NCI-H345 (cell line): ENCODE measurements at regions not wholly inside any gene's neighbourhood (a gene's known extent, or its start where the extent isn't known, plus 50 kb on each side); places are given as distances from the start of the nearest gene placed in this dataset.
"Not testable (repeated sequence)": the region's sequence is repeated elsewhere in the genome, so short reads cannot be mapped to it uniquely, and the experiment has no call there.

Experiments used
- DNase-seq: peaks from one replicate; lab custom pipeline; 2025; lab: John Stamatoyannopoulos, UW

- no peak for DNase-seq
These were observed 67.0 kb downstream of the CHCHD4 start for GRCh38 chr3:14057701-14058100.

DNA sequence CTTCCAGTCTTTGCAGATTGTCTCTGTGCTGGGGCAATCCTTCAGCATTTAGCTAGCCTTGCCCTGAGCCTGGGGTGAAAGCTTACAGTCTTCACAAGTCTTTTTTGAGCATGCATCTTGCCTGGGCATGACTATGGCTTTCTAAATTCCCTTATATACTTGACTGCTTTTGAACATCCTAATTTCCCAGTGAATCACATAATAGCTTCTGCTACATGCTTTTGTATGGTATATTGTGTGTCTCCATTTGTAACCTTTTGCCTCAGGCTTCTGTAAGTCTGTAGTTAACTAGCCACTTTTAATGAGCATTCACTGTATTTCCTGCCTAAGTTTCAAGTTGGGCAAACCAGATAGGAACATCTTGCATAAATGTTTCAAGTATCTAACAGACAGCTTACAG is 76.8 kb downstream of the CHCHD4 start:
- no peak for DNase-seq

- no peak for DNase-seq
These were observed 77.6 kb downstream of the CHCHD4 start for GRCh38 chr3:14047027-14047426.

DNA sequence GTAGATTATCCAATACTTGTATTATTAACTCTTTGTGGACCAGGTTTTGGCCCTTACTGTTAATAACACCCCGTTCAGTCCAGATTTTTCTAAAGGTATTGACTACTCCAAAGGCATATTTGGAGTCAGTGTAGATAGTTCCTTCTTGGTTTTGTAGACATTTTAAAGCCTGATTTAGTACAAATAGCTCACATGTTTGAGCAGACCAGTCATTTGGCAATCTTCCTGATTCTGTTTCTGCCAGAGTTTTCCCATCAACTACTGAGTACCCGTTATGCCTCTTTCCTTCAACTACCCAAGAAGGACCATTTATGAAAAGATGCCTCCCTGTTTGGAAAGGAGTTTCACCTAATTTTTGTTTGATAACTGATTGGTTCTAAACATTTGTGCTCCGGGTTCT is 82.0 kb downstream of the CHCHD4 start:
- no peak for DNase-seq

GRCh38 chr3:14039149-14039548 is 85.5 kb downstream of the CHCHD4 start:
- no peak for DNase-seq

- no peak for DNase-seq
These were observed 87.5 kb downstream of the CHCHD4 start for GRCh38 chr3:14037211-14037610.

DNA sequence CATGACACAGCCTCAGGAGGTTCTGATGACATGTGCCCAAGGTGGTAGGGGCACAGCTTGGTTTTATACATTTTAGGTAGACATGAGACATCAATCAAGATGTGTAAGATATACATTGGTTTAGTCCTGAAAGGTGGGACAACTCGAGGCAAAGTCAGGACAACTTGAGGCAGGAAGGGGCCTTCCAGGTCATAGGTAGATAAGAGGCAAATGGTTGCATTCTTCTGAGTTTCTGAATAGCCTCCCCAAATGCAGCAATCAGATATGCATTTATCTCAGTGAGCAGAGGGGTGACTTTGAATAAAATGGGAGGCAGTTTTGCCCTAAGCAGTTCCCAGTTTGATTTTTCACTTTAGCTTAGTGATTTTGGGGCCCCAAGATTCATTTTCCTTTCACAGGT is 91.6 kb downstream of the CHCHD4 start:
- no peak for DNase-seq

DNA sequence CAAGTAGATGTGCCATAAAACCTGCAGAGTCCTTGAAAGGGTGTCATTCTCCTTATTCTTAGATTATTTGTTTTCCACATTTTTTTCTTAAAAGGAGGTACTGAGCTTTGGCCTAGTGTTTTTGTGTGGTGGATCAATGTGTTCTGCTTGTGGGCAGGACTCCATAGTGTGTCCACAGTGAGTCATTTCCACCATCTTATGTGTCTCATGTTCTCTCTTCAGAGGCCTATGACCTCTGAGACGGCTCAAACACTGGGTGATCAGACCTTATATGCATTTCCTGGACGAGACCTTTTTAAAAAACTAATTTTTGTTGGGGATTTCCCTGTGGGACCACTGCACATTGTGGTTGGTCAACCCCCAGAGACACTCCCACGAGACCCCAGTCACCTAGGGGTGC is 93.4 kb downstream of the CHCHD4 start:
- no peak for DNase-seq

GRCh38 chr3:14029390-14029995 is 95.2 kb downstream of the CHCHD4 start:
- not testable (repeated sequence) for DNase-seq

- not testable (repeated sequence) for DNase-seq
These were observed 96.5 kb downstream of the CHCHD4 start for GRCh38 chr3:14028122-14028521.

DNA sequence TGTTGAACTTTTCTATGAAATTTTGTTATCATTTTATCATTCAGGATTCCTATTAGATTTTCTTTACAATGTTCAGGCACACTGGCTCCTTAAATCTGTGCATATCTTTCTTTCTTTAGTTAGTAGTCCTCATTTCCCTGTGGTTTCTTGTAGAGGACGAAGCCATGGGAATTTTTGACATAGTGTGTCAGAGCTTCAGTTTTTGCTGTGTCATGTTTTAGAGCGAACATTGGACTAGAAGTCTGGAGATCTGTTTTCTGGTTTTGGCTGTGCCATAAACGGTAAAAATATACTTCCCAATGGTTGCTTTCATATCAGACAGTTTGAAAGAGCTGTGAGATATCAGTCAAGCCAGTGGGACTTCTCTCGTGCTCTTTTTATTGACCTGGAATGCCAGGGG is 105.2 kb downstream of the CHCHD4 start:
- DNase-seq, result no peak

- peak; percentile 62 for DNase-seq
These were observed 107.7 kb downstream of the CHCHD4 start for GRCh38 chr3:14016900-14017475.

DNA sequence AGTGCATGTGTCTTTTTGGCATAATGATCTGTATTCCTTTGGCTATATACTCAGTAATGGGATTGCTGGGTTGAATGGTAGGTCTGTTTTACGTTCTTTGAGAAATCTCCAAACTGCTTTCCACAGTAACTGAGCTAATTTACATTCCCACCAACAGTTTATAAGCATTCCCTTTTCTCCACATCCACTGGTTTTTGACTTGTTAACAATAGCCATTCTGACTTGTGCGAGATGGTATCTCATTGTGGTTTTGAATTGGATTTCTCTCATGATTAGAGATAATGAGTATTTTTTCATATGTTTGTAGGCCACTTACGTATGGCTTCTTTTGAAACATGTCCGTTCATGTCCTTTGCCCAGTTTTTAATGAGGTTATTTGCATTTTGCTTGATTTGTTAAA is 117.7 kb downstream of the CHCHD4 start:
- no peak for DNase-seq

GRCh38 chr3:14001136-14001535 is 121.3 kb upstream of the WNT7A start:
- no peak for DNase-seq

DNA sequence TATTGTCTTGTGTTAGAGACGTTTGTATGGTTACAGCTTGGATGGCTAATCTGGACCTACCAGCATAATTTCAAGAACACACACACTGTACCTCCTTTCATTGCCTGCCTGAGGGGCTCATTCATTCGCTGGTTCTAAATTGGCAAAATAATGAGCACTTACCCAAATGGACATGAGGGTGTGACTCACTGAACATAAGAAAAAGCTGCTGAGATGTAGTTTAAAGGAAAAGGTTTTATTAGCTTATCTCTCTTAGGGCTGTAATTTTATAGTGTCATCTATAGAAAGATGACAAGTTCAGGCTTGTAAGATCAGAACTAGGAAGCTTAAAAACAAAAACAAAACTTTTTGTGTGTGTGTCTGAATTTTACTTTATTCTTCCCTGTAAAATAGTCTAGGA is 120.7 kb upstream of the WNT7A start:
- DNase-seq, result no peak

GRCh38 chr3:13998831-13999230 is 119.0 kb upstream of the WNT7A start:
- no peak for DNase-seq

- DNase-seq, result not testable (repeated sequence)
These were observed 115.3 kb upstream of the WNT7A start for GRCh38 chr3:13995216-13995615.

DNA sequence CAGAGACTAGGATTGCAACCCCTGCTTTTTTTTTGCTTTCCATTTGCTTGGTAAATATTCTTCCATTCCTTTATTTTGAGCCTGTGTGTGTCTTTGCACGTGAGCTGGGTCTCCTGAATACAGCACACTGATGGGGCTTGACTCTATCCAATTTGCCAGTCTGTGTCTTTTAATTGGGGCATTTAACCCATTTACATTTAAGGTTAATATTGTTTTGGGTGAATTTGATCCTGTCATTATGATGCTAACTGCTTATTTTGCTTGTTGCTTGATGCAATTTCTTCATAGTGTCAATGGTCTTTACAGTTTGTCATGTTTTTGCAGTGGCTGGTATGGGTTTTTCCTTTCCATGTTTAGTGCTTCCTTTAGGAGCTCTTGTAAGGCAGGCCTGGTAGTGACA is 109.1 kb upstream of the WNT7A start:
- not testable (repeated sequence) for DNase-seq

- DNase-seq, result no peak
These were observed 96.6 kb upstream of the WNT7A start for GRCh38 chr3:13976469-13976868.

DNA sequence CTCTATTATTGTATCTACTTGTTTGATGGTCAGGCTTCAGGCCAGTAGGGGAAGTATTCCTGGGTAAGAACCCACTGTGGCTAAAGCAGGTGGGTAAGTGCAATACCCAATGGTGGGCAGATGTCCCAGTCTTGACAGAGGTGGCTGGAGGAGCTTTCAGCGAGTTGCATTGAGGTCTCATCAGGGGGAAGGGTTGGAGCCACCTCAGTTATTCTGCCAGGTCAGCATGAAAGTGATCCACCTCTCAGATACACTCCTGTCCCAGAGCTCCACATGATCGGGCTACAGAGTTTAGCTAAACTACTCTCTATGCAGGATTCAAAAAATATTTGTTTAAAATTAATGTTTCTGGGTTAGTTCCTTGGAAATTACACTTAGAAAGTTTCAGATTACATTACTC is 95.8 kb upstream of the WNT7A start:
- DNase-seq, result no peak

GRCh38 chr3:13972679-13973379 is 93.0 kb upstream of the WNT7A start:
- DNase-seq, result no peak

DNA sequence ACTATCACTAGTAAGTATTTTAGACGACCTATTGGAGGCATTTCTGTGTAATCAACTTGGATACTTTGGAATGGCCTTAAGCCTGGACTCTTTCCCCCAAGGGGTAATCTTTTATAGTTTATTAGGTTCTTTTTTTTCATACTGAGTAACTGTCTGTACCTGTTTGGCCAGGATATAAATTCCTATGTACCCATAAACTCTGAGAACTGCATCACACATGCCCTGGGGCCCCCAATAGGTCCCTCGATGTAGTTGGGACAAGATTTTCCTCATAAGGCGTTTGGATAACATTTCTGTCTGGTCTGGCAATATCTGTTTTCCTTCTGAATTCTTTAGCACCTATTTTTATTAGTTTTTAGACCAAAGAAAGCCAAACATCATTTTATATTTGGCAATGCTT is 86.4 kb upstream of the WNT7A start:
- no peak for DNase-seq

DNA sequence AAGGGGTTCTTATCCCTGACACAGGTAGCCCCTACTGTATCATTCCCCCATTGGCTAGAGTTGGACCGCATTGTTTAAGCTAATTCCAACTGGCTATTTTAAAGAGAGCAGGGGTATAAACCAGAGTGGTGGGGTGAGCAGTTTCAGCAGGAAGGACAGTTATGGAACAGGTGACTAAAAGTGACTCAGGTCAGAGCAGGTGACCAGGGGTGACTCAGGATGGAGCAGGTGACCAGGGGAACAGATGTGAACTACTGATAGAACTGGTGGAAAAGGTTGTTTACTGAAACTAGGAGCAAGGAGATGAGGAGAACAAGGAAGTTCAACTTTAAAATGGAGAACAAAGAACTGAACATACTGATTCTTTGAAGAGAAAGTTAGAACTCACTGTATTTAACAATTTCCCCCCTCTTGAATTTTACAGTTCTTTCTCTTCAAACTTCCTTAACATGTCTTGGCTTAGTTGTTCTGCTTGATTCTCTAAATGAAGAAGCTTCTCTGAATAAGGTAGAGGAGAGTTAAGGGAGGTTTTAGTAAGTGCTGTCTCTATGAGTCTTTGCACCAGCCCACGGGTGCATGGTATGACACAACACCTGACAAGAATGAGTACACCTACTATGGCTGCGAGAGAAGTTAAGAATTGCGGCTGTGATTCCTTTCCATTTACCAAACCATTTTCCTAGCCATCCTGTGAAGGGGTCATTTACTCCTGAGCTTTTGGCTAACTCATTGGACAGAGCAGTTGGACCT is 83.4 kb upstream of the WNT7A start:
- no peak for DNase-seq
